Keratinocyte (primary cell): ENCODE measurements at regions not wholly inside any gene's neighbourhood (a gene's known extent, or its start where the extent isn't known, plus 50 kb on each side); places are given as distances from the start of the nearest gene placed in this dataset.

Experiments used
- DNase-seq: peaks from one replicate; pipeline ENCODE4 v3.0.0-alpha.2; 2011; ENCODE audit warnings: low read depth, missing footprints, low spot score
- FAIRE-seq: peaks from 2 replicates; lab custom pipeline; 2011; peaks lifted over from hg19 to GRCh38; lab: Jason Lieb, UNC
- H2AFZ ChIP-seq: 2 replicates; pipeline ENCODE4 v1.6.0; 2012; ENCODE audit warnings: low read length, control low read depth, inconsistent platforms; ENCODE audit not compliant: control insufficient read depth
- H3K27ac ChIP-seq: 2 replicates; pipeline ENCODE4 v1.5.1; 2011; ENCODE audit warnings: low read length; ENCODE audit not compliant: control insufficient read depth, insufficient read depth
- H3K27me3 ChIP-seq: 3 replicates; pipeline ENCODE4 v1.6.0; 2011; ENCODE audit warnings: low read length; ENCODE audit not compliant: control insufficient read depth, insufficient read depth; ENCODE audit errors: extremely low read depth
- H3K36me3 ChIP-seq, 2 experiments: 2 replicates in 1 of 2; 3 replicates in 1 of 2; pipeline ENCODE4 v1.5.1; 2011; ENCODE audit warnings: low read length in 2 of 2, mild to moderate bottlenecking in 1 of 2; ENCODE audit not compliant: control insufficient read depth in 2 of 2, insufficient read depth in 2 of 2; ENCODE audit errors: extremely low read depth in 1 of 2
- H3K4me1 ChIP-seq: 3 replicates; pipeline ENCODE4 v1.5.1; 2011; ENCODE audit warnings: low read length; ENCODE audit not compliant: control insufficient read depth, insufficient read depth; ENCODE audit errors: extremely low read depth
- H3K4me2 ChIP-seq: 3 replicates; pipeline ENCODE4 v1.6.0; 2011; ENCODE audit warnings: low read depth, low read length; ENCODE audit not compliant: control insufficient read depth, insufficient read depth; ENCODE audit errors: extremely low read depth
- H3K4me3 ChIP-seq, 3 experiments: fragments of 200-600 bp in 1 of 3; sonication (generic) in 1 of 3; 2 replicates in 2 of 3; 3 replicates in 1 of 3; pipeline ENCODE4 v1.5.1; 2011 to 2016; ENCODE audit warnings: low read length in 3 of 3, mild to moderate bottlenecking in 3 of 3, control low read depth in 2 of 3, inconsistent platforms in 1 of 3, low read depth in 1 of 3, mixed read lengths in 1 of 3, mixed run types in 1 of 3, moderate library complexity in 1 of 3; ENCODE audit not compliant: control insufficient read depth in 2 of 3, insufficient read depth in 2 of 3; ENCODE audit errors: extremely low read depth in 1 of 3
- H3K79me2 ChIP-seq: 2 replicates; pipeline ENCODE4 v1.6.0; 2012; ENCODE audit warnings: low read length; ENCODE audit not compliant: control insufficient read depth, insufficient read depth
- H3K9ac ChIP-seq: 3 replicates; pipeline ENCODE4 v1.6.0; 2011; ENCODE audit warnings: low read length; ENCODE audit not compliant: control insufficient read depth, insufficient read depth; ENCODE audit errors: extremely low read depth
- H3K9me1 ChIP-seq: 3 replicates; pipeline ENCODE4 v1.6.0; 2011; ENCODE audit warnings: low read length; ENCODE audit not compliant: control insufficient read depth, insufficient read depth; ENCODE audit errors: extremely low read depth
- H3K9me3 ChIP-seq: 2 replicates; pipeline ENCODE4 v1.5.1; 2012; ENCODE audit warnings: low read depth, low read length; ENCODE audit not compliant: control insufficient read depth
- H4K20me1 ChIP-seq: 3 replicates; pipeline ENCODE4 v1.6.0; 2011; ENCODE audit warnings: low read length; ENCODE audit not compliant: control insufficient read depth, insufficient read depth; ENCODE audit errors: extremely low read depth
- CTCF ChIP-seq, 3 experiments: IDR thresholded peaks in 1 of 3; conservative IDR thresholded peaks in 1 of 3; optimal IDR thresholded peaks in 1 of 3; 2 replicates in 2 of 3; 3 replicates in 1 of 3; pipeline versions ENCODE3 to v1.5.1; 2011; ENCODE audit warnings: low read length in 3 of 3, mild to moderate bottlenecking in 3 of 3, moderate library complexity in 2 of 3, control low read depth in 1 of 3, inconsistent platforms in 1 of 3; ENCODE audit not compliant: insufficient read depth in 2 of 3; ENCODE audit errors: extremely low read depth in 1 of 3
- EZH2 ChIP-seq: IDR thresholded peaks from one replicate; pipeline ENCODE4 v1.6.1; 2012; ENCODE audit warnings: inconsistent platforms, mild to moderate bottlenecking, low read length, moderate library complexity
- dilution Hi-C: fragments of 300-500 bp; cut with MboI; formaldehyde crosslinking; loops from one replicate; pipeline ENCODE4 v1.7.0; 2020; ENCODE audit warnings: low sequenced_read_pairs; ENCODE audit not compliant: extremely low pct_ligation_motif_present

- Histone ChIP-seq H3K27me3 (no peaks in the 10 kb centered on the region), H3K4me2 (no peak overlapping the region), H2AFZ (no peak overlapping the region), H3K4me3 (no peak overlapping the region), H3K27ac (no peak overlapping the region), H3K4me1 (no peaks in the 10 kb centered on the region), H3K79me2 (no peaks in the 10 kb centered on the region), H3K9ac (no peak overlapping the region), H3K9me3 (peaks cover 4% of the 10 kb centered on the region), H3K36me3 (no peaks in the 10 kb centered on the region), H3K9me1 (no peaks in the 10 kb centered on the region), H4K20me1 (no peaks in the 10 kb centered on the region)
- DNase-seq (no peak), FAIRE-seq (no peak)
- dilution Hi-C loops = no loop called here
- no peak for TF ChIP-seq CTCF (optimal IDR thresholded peaks at IDR 0.05 in 1 of 3, IDR thresholded peaks at IDR 0.05 in 1 of 3, conservative IDR thresholded peaks at IDR 0.05 in 1 of 3; ENCODE audit: extremely low read depth in 1 of 3, insufficient read depth in 2 of 3, low read length in 3 of 3)
- TF ChIP-seq EZH2 = no peak
These were observed 103.2 kb upstream of the IQSEC1 start for GRCh38 chr3:13176445-13176844.

- Histone ChIP-seq H2AFZ (no peak overlapping the region), H3K9ac (no peak overlapping the region), H3K4me1 (no peaks in the 10 kb centered on the region), H3K79me2 (no peaks in the 10 kb centered on the region), H3K4me3 (no peak overlapping the region), H3K27ac (no peak overlapping the region), H3K9me3 (peaks cover 4% of the 10 kb centered on the region), H4K20me1 (no peaks in the 10 kb centered on the region), H3K4me2 (no peak overlapping the region), H3K27me3 (no peaks in the 10 kb centered on the region), H3K9me1 (no peaks in the 10 kb centered on the region), H3K36me3 (no peaks in the 10 kb centered on the region)
- dilution Hi-C loops = no loop called here
- TF ChIP-seq CTCF (optimal IDR thresholded peaks at IDR 0.05 in 1 of 3, IDR thresholded peaks at IDR 0.05 in 1 of 3, conservative IDR thresholded peaks at IDR 0.05 in 1 of 3; ENCODE audit: extremely low read depth in 1 of 3, insufficient read depth in 2 of 3, low read length in 3 of 3) = no peak
- no peak for TF ChIP-seq EZH2
- FAIRE-seq (no peak), DNase-seq (no peak)
These were observed 101.5 kb upstream of the IQSEC1 start for GRCh38 chr3:13174803-13175135.
